Skeletal muscle cell (primary cell): ENCODE measurements at regions not wholly inside any gene's neighbourhood (a gene's known extent, or its start where the extent isn't known, plus 50 kb on each side); places are given as distances from the start of the nearest gene placed in this dataset.

Experiments used
- DNase-seq: peaks from one replicate; pipeline ENCODE4 v3.0.0-alpha.2; 2010; ENCODE audit warnings: low read depth
- H3K4me3 ChIP-seq: 2 replicates; pipeline ENCODE4 v1.5.1; 2011; ENCODE audit warnings: low read depth, mild to moderate bottlenecking, control low read depth, low read length, moderate library complexity

GRCh38 chr1:239322369-239322768, 64.0 kb upstream of the CHRM3 start:
- no peak for DNase-seq
- no peak overlapping the region for H3K4me3 ChIP-seq

- no peak overlapping the region for H3K4me3 ChIP-seq
- DNase-seq = no peak
Observed at GRCh38 chr1:239321877-239322276, 64.5 kb upstream of the CHRM3 start.

GRCh38 chr1:239317948-239318347, 68.4 kb upstream of the CHRM3 start:
- H3K4me3 ChIP-seq = no peak overlapping the region
- no peak for DNase-seq

GRCh38 chr1:239315631-239316217, 70.6 kb upstream of the CHRM3 start:
- H3K4me3 ChIP-seq = no peak overlapping the region
- no peak for DNase-seq

- DNase-seq = no peak
- no peak overlapping the region for H3K4me3 ChIP-seq
Observed at GRCh38 chr1:239311331-239311730, 75.0 kb upstream of the CHRM3 start.

GRCh38 chr1:239308701-239309333, 77.6 kb upstream of the CHRM3 start:
- H3K4me3 ChIP-seq = no peak overlapping the region

GRCh38 chr1:239307886-239308285, 78.5 kb upstream of the CHRM3 start:
- no peak for DNase-seq
- H3K4me3 ChIP-seq = no peak overlapping the region

More at GRCh38 chr1:239308701-239309333, 77.6 kb upstream of the CHRM3 start:
- no peak for DNase-seq

GRCh38 chr1:239306426-239306825, 79.9 kb upstream of the CHRM3 start:
- no peak for DNase-seq
- no peak overlapping the region for H3K4me3 ChIP-seq

- no peak for DNase-seq
- H3K4me3 ChIP-seq = no peak overlapping the region
Observed at GRCh38 chr1:239303289-239303688, 83.1 kb upstream of the CHRM3 start.

- DNase-seq = no peak
- H3K4me3 ChIP-seq = no peak overlapping the region
Observed at GRCh38 chr1:239302696-239303095, 83.7 kb upstream of the CHRM3 start.

GRCh38 chr1:239301251-239301650, 85.1 kb upstream of the CHRM3 start:
- H3K4me3 ChIP-seq = no peak overlapping the region
- no peak for DNase-seq

- no peak for DNase-seq
- H3K4me3 ChIP-seq = no peak overlapping the region
Observed at GRCh38 chr1:239297910-239298309, 88.5 kb upstream of the CHRM3 start.

- DNase-seq = no peak
- H3K4me3 ChIP-seq = no peak overlapping the region
Observed at GRCh38 chr1:239293350-239294110, 92.8 kb upstream of the CHRM3 start.

GRCh38 chr1:239288820-239289554, 97.4 kb upstream of the CHRM3 start:
- no peak overlapping the region for H3K4me3 ChIP-seq
- DNase-seq = no peak

- no peak for DNase-seq
- H3K4me3 ChIP-seq = no peak overlapping the region
Observed at GRCh38 chr1:239287296-239287695, 99.1 kb upstream of the CHRM3 start.

GRCh38 chr1:239283216-239283615, 103.2 kb upstream of the CHRM3 start:
- H3K4me3 ChIP-seq = no peak overlapping the region
- no peak for DNase-seq

GRCh38 chr1:239282411-239282810, 104.0 kb upstream of the CHRM3 start:
- no peak for DNase-seq
- H3K4me3 ChIP-seq = no peak overlapping the region

GRCh38 chr1:239276051-239276450, 110.3 kb upstream of the CHRM3 start:
- DNase-seq = no peak
- no peak overlapping the region for H3K4me3 ChIP-seq

- DNase-seq = no peak
- H3K4me3 ChIP-seq = no peak overlapping the region
Observed at GRCh38 chr1:239274242-239274830, 112.0 kb upstream of the CHRM3 start.

- no peak for DNase-seq
- no peak overlapping the region for H3K4me3 ChIP-seq
Observed at GRCh38 chr1:239270509-239270908, 115.9 kb upstream of the CHRM3 start.
